Prostate gland (tissue), 2 donors: ENCODE measurements at regions not wholly inside any gene's neighbourhood (a gene's known extent, or its start where the extent isn't known, plus 50 kb on each side); places are given as distances from the start of the nearest gene placed in this dataset.

Experiments
- CTCF ChIP-seq, 4 experiments: fragments of 200-600 bp in 2 of 4; fragments of 450-650 bp in 2 of 4; sonication (generic) in 2 of 4; IDR thresholded peaks; 1 replicate in 3 of 4; 2 replicates in 1 of 4; pipeline ENCODE4 v1.5.1; 2016 to 2019; ENCODE audit warnings: antibody characterized with exemption in 4 of 4, mild to moderate bottlenecking in 2 of 4, moderate library complexity in 2 of 4
- POLR2AphosphoS5 ChIP-seq: sonication (generic); formaldehyde crosslinking; IDR thresholded peaks from one replicate; pipeline ENCODE4 v1.6.1; 2017; ENCODE audit warnings: antibody characterized with exemption

- no peak for TF ChIP-seq CTCF (IDR thresholded peaks at IDR 0.05)
- TF ChIP-seq POLR2AphosphoS5: no peak
Observed at GRCh38 chr20:40320517-40321011, 368.5 kb downstream of the MAFB start.
